Stimulated activated CD8-positive, alpha-beta memory T cell treated with anti-CD3 and anti-CD28 coated beads, Interleukin-4, amount 100 ng/mL, for 24 hours (primary cell): ENCODE measurements at regions not wholly inside any gene's neighbourhood (a gene's known extent, or its start where the extent isn't known, plus 50 kb on each side); places are given as distances from the start of the nearest gene placed in this dataset.

Source experiments
- DNase-seq: peaks from one replicate; pipeline ENCODE4 v3.0.0-alpha.2; 2020; ENCODE audit warnings: low read depth

- no peak for DNase-seq
Measured at GRCh38 chr12:85639834-85640233, 196.4 kb downstream of the RASSF9 start.

DNA sequence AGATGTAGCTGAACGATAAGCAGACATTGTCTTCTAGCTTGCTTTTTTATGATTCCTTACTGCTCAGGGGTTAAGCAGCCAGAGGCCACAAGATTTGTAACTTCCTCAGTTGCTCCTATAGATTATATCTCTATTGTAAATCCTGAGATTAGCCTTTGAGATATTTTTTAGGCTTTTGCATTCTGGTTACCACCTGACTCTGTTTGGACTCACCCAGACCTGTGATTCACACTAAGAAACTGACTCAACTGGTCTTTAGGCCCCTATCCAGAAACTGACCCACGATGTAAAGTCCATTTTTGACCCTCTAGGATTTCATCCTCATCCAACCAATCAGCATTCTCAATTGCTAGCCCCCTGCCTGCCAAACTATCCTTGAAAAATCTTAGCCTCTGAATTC lies 194.4 kb downstream of the RASSF9 start:
- DNase-seq: no peak

- no peak for DNase-seq
Measured at GRCh38 chr12:85642288-85642687, 193.9 kb downstream of the RASSF9 start.

DNA sequence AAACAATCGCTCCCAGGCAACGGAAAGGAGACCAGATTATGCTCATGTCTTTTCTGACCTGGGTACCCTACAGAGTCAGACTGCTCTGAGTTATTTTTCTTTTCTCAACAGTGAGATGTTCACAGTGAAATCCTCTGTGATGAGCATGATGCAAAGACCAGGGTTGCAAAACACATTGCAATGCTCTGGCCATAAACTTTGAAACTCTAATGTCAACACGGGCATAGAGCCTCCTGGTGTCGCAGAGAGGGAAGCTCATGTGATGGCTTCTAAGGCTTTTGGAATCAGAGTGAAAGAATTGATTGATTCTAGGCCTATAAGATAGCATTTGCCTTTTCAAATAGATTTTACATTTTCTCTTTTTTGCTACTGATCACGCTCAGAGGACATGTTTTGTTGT lies 193.4 kb downstream of the RASSF9 start:
- DNase-seq: no peak

- DNase-seq: no peak
Measured at GRCh38 chr12:85644508-85644907, 191.7 kb downstream of the RASSF9 start.

DNA sequence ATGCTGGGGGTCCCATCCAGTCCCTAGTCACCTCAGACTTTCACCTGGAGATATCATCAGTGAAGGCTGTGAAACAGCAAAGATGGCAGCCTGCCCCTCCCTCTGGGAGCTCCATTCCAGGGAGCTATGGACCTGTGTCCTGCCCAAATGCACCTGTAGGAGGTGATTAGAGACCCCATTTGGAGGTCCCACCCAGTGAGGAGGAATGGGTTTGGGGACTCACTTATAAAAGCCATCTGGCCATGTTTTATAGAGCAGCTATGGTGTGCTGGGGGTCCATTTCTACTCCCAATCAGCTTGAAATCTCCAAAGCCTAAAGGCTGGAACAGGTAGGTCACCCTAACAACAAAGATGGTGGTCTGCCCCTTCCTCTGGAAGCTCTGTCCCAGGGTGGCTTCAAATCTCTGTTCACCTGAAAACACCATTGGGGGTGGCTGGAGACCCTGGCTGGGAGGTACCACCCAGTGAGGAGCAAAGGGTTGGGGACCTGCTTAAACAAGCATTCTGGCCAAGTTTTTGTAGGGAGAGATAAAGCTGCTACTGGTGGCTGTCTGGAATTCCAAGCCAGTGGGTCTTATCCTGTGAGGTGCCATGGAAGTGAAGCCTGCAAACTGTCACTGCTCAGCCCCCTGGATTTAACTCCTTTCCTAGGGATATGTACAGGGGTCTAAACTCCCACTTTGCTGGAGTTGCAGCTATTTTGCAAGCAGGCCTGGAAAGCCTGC lies 182.3 kb downstream of the RASSF9 start:
- DNase-seq: no peak

DNA sequence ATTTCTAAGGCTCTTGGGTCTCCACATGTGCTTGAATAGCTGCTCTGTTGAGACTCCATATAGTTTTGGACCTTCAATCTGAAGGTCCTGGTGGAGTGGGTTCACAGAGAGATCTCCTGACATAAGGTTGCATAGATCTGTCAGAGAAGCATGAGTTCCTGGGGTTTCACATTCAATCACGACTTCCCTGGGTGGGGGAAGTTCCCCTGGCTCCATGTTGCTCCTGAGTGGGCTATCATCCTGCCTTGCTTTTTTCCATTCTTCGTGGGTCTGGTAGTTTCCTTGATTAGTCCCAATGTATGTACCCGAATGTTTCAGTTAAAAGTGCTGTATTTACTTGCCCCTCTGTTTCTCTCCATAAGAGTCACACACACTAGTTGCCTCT lies 181.8 kb downstream of the RASSF9 start:
- no peak for DNase-seq

- no peak for DNase-seq
Measured at GRCh38 chr12:85656561-85656960, 179.6 kb downstream of the RASSF9 start.

- no peak for DNase-seq
Measured at GRCh38 chr12:85657251-85657650, 179.0 kb downstream of the RASSF9 start.

GRCh38 chr12:85657836-85658630 lies 178.2 kb downstream of the RASSF9 start:
- DNase-seq: no peak

DNA sequence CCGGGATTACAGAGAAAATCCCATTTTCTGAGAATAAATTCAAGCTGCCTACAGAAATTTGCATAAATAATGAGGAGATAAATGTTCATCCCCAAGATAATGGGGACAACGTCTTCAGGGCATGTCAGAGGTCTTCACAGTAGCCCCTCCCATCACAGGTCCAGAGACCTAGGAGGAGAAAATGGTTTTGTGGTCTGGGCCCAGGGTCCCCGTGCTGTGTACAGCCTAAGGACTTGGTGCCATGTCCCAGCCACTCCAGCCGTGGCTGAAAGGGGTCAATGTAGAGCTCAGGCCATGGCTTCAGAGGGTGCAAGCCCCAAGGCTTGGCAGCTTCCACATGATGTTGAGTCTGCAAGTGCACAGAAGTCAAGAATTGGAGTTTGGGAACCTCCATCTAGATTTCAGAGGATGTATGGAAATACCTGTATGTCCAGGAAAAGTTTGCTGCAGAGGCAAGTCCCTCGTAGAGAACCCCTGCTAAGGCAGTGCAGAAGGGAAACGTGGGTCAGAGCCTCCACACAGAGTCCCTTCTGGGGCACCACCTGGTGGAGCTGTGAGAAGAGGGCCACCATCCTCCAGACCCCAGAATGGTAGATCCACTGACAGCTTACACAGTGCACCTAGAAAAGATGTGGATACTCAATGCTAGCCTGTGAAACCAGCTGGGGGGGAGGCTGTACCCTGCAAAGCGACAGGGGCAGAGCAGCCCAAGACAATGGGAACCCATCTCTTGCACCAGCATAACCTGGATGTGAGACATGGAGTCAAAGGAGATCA lies 176.3 kb downstream of the RASSF9 start:
- no peak for DNase-seq

DNA sequence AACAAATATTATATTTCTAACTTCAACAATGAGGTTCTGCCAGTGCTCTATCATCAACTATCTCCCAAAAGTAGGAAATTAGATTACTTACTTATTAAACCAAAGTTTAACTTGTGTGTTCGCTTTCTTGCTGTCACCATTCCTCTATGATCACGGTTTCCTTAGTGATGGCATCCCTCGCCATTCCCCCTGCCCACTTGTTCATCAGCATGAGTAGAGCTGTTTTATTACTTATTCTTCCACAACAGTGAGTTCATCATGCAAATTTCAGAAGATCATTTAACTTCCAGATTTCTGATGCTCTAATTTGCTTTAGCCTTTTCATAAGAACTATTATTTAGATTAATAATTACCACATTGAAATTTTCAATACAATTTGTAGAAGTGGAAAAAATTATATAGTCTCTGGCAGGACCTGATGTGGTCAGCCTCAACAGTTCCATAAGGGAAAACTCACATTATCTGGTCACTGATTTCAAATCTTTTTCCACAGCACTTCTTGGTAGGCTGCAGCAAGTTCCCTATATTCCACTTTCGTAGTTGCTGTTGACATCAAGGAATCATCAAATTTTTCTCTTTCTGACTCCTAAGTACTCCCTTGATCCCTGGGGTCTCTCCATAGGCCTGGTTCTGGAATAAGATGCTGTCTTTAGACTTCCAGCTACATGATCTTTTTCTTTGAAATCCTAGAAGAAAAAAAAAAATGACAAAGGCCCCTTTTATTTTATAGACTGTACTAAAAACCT lies 174.6 kb downstream of the RASSF9 start:
- DNase-seq: no peak

DNA sequence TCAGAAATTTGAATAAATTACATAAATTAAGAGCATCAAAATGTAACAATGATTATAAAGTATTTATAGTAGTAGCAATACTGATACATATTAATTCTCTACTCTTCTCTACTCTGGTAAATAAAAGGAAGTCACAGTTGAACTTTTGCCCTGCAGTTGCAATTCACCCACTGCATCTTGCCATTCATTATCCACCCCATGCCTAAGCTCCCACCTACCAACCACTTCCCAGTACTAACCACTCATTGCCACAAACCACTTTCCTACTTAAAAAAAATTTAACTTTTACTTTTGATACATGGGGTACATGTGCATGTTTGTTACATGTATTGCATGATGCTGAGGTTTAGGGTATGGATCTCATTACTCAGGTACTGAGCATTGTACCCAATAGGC lies 174.0 kb downstream of the RASSF9 start:
- DNase-seq: no peak

- DNase-seq: no peak
Measured at GRCh38 chr12:85663631-85664030, 172.6 kb downstream of the RASSF9 start.

GRCh38 chr12:85664429-85664828 lies 171.8 kb downstream of the RASSF9 start:
- no peak for DNase-seq

DNA sequence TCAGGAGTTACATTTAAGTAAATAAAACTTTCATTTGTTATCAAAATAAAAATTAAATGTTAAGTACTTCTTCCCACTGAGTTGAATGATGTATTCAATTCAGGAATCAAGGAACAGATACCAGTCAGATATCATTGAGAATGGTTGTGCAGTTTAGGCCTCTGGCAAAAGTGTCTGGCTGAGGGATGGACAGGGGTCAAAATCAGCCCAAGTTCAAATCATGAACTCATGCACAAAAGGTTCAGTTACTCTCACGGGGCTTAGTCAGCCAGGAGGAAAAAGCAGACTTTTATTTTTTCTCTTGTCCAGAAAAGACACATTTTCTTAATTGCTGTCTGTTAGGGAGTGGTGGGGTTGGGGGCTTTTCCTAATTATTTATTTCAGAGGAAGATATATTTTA lies 166.3 kb downstream of the RASSF9 start:
- no peak for DNase-seq

DNA sequence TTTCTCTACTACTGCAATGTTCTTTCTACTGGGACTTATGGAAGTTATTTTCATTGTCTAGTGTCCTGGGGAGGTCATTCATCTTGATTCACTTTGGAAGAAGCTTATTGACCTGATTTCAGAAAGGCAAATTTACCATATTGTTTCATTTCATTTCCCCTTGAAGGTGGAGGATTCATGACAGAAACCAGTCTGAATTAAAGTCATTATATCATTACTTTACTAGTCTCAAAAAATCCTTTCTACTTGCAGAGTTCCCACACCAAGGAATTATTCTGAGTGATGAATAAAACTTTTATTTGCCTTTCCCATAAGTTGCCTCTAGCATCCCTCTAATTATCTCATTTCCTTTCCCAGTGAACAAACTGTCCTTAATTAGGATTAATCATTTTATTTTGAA lies 163.8 kb downstream of the RASSF9 start:
- no peak for DNase-seq

- no peak for DNase-seq
Measured at GRCh38 chr12:85673921-85674420, 162.2 kb downstream of the RASSF9 start.

DNA sequence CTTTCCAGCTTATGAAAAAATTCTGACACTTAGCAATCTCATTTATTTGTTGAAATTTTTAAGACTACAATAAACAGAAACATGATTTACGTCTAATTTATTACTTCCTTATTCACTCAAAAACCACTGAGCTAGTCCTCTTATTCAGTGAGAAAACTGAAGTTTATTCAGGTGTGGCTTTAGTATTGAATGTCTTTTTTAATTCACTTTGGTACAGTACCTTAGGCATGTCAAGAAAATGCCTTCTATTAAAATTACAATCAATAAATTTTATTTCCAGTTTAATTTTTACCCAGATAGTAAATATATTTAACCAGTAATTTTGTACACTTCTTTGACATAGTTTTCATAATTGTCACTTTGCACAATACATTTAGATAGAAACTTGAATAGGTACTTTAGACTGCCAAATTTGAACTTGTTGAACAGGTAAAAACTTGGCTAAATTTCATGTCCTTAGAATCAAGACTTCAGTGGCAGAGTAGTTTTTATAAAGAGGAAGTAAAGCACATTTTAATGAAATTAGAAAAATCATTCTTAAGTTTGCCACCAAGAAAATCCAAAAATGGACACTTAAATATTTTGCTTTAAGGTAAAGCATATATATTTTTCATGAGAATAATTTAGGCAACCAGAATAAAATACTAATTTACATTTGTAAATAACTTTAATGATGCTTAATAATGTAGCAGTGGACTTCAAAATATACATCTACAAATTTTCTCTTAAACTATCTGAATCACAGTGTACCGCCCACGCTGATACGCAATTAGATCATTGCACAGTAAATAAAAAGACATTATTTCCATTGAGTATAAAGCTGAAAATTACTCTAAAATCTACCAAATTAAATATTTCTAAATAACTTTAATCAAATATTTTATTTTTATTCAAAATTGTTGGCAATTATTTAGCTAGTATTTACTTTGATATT lies 159.1 kb downstream of the RASSF9 start:
- DNase-seq: no peak

DNA sequence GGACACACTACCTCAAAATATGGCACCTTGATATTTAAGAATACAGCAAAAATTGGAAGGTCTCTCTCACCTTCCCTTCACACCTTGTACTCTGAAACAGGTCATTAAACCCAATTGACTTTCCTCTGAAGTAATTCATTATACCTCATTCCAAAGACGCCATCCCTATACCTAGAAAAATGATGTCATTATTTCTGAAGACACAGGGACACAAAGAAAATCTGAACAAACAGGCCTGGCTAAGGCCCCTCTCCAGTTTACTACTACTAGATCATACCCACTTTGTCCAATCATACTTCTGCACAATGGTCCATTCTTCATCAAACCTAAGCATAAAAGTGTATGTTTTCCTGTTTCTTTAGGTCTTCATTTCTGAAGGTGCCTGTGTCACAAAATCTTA lies 156.9 kb downstream of the RASSF9 start:
- DNase-seq: no peak

GRCh38 chr12:85680881-85681280 lies 155.3 kb downstream of the RASSF9 start:
- no peak for DNase-seq
